Endothelial cell of umbilical vein (primary cell): ENCODE measurements at regions not wholly inside any gene's neighbourhood (a gene's known extent, or its start where the extent isn't known, plus 50 kb on each side); places are given as distances from the start of the nearest gene placed in this dataset.

ENCODE experiments used
- BruUV-seq: library from RNA; stranded (reverse); fragments of 400-500 nt; replicated peaks from 2 replicates; lab custom pipeline; 2021; lab: Mats Ljungman, UMichigan
- CTCF ChIA-PET: fragments of 300-600, 350-600 bp; sonication (Branson Sonifier 250); formaldehyde crosslinking; loops from one replicate; lab custom pipeline; 2021; ENCODE audit warnings: antibody characterized with exemption, inconsistent platforms; lab: Charles Lee
- POLR2A ChIA-PET: fragments of 300-600, 350-600 bp; sonication (Branson Sonifier 250); formaldehyde crosslinking; loops from one replicate; lab custom pipeline; 2021; ENCODE audit warnings: antibody characterized with exemption, inconsistent platforms; lab: Charles Lee
- DNase-seq: peaks from one replicate; pipeline ENCODE4 v3.0.0-alpha.2; 2011; ENCODE audit warnings: low read depth, low spot score
- FAIRE-seq: peaks from 2 replicates; lab custom pipeline; 2011; peaks lifted over from hg19 to GRCh38; lab: Jason Lieb, UNC
- H2AFZ ChIP-seq: 2 replicates; pipeline ENCODE4 v1.6.0; 2012; ENCODE audit warnings: low read depth, low read length, control low read depth, inconsistent platforms
- H3K27ac ChIP-seq: 2 replicates; pipeline ENCODE4 v1.5.1; 2011; ENCODE audit warnings: low read depth, mild to moderate bottlenecking, control low read depth, low read length, moderate library complexity; ENCODE audit not compliant: insufficient read depth
- H3K27me3 ChIP-seq, 2 experiments: 2 replicates each; pipeline versions ENCODE4 v1.6.0 to v1.6.1; 2011; ENCODE audit warnings: low read length in 2 of 2, mixed read lengths in 1 of 2; ENCODE audit not compliant: control insufficient read depth in 2 of 2, insufficient read depth in 2 of 2
- H3K36me3 ChIP-seq, 2 experiments: 2 replicates in 1 of 2; 3 replicates in 1 of 2; pipeline ENCODE4 v1.5.1; 2011; ENCODE audit warnings: low read length in 2 of 2, mild to moderate bottlenecking in 1 of 2, moderate library complexity in 1 of 2; ENCODE audit not compliant: control insufficient read depth in 2 of 2, insufficient read depth in 2 of 2; ENCODE audit errors: extremely low read depth in 1 of 2
- H3K4me1 ChIP-seq: 3 replicates; pipeline ENCODE4 v1.5.1; 2011; ENCODE audit warnings: mild to moderate bottlenecking, low read length; ENCODE audit not compliant: control insufficient read depth, insufficient read depth; ENCODE audit errors: extremely low read depth
- H3K4me2 ChIP-seq: 2 replicates; pipeline ENCODE4 v1.6.1; 2011; ENCODE audit warnings: low read length, control low read depth, mixed read lengths; ENCODE audit not compliant: insufficient read depth
- H3K4me3 ChIP-seq, 3 experiments: fragments of 200-600 bp in 1 of 3; sonication (generic), shearing (Covaris generic) in 1 of 3; replicated peaks in 1 of 3; 2 replicates each; pipeline ENCODE4 v1.5.1; 2011 to 2016; ENCODE audit warnings: control low read depth in 3 of 3, low read length in 3 of 3, mild to moderate bottlenecking in 2 of 3, inconsistent platforms in 1 of 3, low read depth in 1 of 3, moderate library complexity in 1 of 3; ENCODE audit not compliant: insufficient read depth in 1 of 3
- H3K79me2 ChIP-seq: 2 replicates; pipeline ENCODE4 v1.6.0; 2012; ENCODE audit warnings: low read length, inconsistent platforms; ENCODE audit not compliant: control insufficient read depth, insufficient read depth
- H3K9ac ChIP-seq: replicated peaks from 2 replicates; pipeline ENCODE3; 2011; ENCODE audit warnings: low read length, control low read depth; ENCODE audit not compliant: insufficient read depth; ENCODE audit errors: extremely low read depth
- H3K9me1 ChIP-seq: replicated peaks from 3 replicates; pipeline ENCODE4 v1.6.0; 2011; ENCODE audit warnings: mild to moderate bottlenecking, low read length; ENCODE audit not compliant: control insufficient read depth, insufficient read depth; ENCODE audit errors: extremely low read depth
- H3K9me3 ChIP-seq: replicated peaks from 2 replicates; pipeline ENCODE4 v1.5.1; 2012; ENCODE audit warnings: low read length, inconsistent platforms; ENCODE audit not compliant: control insufficient read depth, insufficient read depth
- H4K20me1 ChIP-seq: replicated peaks from 2 replicates; pipeline ENCODE3; 2011; ENCODE audit warnings: mild to moderate bottlenecking, low read length; ENCODE audit not compliant: control insufficient read depth, insufficient read depth; ENCODE audit errors: extremely low read depth
- EZH2 ChIP-seq: IDR thresholded peaks from 2 replicates; pipeline ENCODE4 v1.6.1; 2012; ENCODE audit warnings: borderline replicate concordance, low read depth, mild to moderate bottlenecking, moderate library complexity, low read length, inconsistent platforms; ENCODE audit not compliant: severe bottlenecking
- FOS ChIP-seq: IDR thresholded peaks from 2 replicates; pipeline ENCODE4 v1.6.1; 2011; ENCODE audit warnings: mild to moderate bottlenecking, low read length, moderate library complexity, borderline replicate concordance; ENCODE audit not compliant: insufficient read depth
- GATA2 ChIP-seq: IDR thresholded peaks from 2 replicates; pipeline ENCODE4 v1.7.0; 2011; ENCODE audit warnings: low read depth, mild to moderate bottlenecking, moderate library complexity, mixed read lengths, low read length; ENCODE audit not compliant: insufficient read length, insufficient read depth
- MYC ChIP-seq: IDR thresholded peaks from one replicate; pipeline ENCODE4 v1.6.1; 2011; ENCODE audit warnings: mild to moderate bottlenecking, low read depth, low read length
- POLR2A ChIP-seq: IDR thresholded peaks from 2 replicates; pipeline ENCODE4 v1.6.1; 2012; ENCODE audit warnings: low read depth, mild to moderate bottlenecking, control low read depth, low read length
- POLR2AphosphoS5 ChIP-seq: IDR thresholded peaks from 2 replicates; pipeline ENCODE4 v1.6.1; 2012; ENCODE audit warnings: low read depth, mild to moderate bottlenecking, control low read depth, low read length, moderate library complexity; ENCODE audit not compliant: insufficient read depth
- dilution Hi-C: fragments of 300-500 bp; cut with MboI; formaldehyde crosslinking; loops from one replicate; pipeline ENCODE4 v1.15.0; 2019; ENCODE audit warnings: low sequenced_read_pairs; ENCODE audit not compliant: extremely low pct_ligation_motif_present
- intact Hi-C: fragments of 100-400 bp; cut with micrococcal nuclease; formaldehyde crosslinking; loops from one replicate; pipeline ENCODE4 v1.10.0; 2022
- TF ChIP-seq, protein P1 (sequence below): IDR thresholded peaks from 2 replicates; pipeline ENCODE4 v1.6.1; 2011; ENCODE audit not compliant: insufficient read depth, insufficient read length
- TF ChIP-seq, protein P2 (sequence below), 2 donors: IDR thresholded peaks; 1 replicate in 1 of 2; 2 replicates in 1 of 2; pipeline ENCODE4 v1.5.1; 2011; ENCODE audit warnings: low read length in 2 of 2, mild to moderate bottlenecking in 2 of 2, moderate library complexity in 2 of 2, control low read depth in 1 of 2, inconsistent platforms in 1 of 2, low read depth in 1 of 2; ENCODE audit not compliant: insufficient read depth in 1 of 2; ENCODE audit errors: extremely low read depth in 1 of 2

DNA sequence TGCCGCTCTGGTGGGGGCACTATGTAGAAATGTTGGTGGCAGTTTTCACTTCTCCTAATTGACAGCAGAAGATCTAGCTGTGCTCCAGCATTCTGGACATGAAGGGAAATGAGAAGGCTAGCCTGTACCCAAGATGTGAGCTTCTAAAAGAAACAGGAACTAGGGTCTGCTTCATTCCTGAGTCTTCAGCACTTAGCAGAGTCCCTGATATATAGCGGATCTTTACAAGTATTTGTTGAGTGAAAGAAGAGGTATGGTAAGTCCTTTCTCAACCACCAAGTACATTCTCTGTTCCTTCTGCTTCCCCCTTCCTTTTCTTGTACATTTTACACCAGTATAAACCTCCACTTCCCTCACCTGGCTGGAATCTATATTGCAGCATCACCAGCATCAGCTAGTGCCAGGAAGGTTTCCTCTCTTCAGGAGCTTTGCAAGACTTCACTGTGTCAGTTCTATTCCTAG lies 408.3 kb upstream of the CADM1 start:
- peaks cover 5% of the 10 kb centered on the region for H3K9me3 ChIP-seq
- H2AFZ ChIP-seq, result no peak overlapping the region
- CTCF ChIA-PET, result no interaction called here
- intact Hi-C loops, result no loop called here
- dilution Hi-C loops, result no loop called here
- H4K20me1 ChIP-seq, result no peaks in the 10 kb centered on the region
- no peaks in the 10 kb centered on the region for H3K4me1 ChIP-seq
- no peaks in the 10 kb centered on the region for H3K9me1 ChIP-seq
- no peak for FAIRE-seq
- DNase-seq, result no peak
- no peak overlapping the region for H3K4me3 ChIP-seq
- H3K79me2 ChIP-seq, result no peaks in the 10 kb centered on the region
- H3K9ac ChIP-seq, result no peak overlapping the region
- no TSS peak for BruUV-seq
- no peak overlapping the region for H3K27ac ChIP-seq
- no peaks in the 10 kb centered on the region for H3K36me3 ChIP-seq
- H3K27me3 ChIP-seq, result no peaks in the 10 kb centered on the region
- POLR2A ChIA-PET, result no interaction called here
- TF ChIP-seq MYC, result no peak
- no peak for TF ChIP-seq POLR2AphosphoS5
- TF ChIP-seq, protein P1, sequence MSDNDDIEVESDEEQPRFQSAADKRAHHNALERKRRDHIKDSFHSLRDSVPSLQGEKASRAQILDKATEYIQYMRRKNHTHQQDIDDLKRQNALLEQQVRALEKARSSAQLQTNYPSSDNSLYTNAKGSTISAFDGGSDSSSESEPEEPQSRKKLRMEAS, result no peak
- no peak for TF ChIP-seq FOS
- no peak for TF ChIP-seq POLR2A
- TF ChIP-seq GATA2, result no peak
- TF ChIP-seq, protein P2, sequence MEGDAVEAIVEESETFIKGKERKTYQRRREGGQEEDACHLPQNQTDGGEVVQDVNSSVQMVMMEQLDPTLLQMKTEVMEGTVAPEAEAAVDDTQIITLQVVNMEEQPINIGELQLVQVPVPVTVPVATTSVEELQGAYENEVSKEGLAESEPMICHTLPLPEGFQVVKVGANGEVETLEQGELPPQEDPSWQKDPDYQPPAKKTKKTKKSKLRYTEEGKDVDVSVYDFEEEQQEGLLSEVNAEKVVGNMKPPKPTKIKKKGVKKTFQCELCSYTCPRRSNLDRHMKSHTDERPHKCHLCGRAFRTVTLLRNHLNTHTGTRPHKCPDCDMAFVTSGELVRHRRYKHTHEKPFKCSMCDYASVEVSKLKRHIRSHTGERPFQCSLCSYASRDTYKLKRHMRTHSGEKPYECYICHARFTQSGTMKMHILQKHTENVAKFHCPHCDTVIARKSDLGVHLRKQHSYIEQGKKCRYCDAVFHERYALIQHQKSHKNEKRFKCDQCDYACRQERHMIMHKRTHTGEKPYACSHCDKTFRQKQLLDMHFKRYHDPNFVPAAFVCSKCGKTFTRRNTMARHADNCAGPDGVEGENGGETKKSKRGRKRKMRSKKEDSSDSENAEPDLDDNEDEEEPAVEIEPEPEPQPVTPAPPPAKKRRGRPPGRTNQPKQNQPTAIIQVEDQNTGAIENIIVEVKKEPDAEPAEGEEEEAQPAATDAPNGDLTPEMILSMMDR (IDR thresholded peaks at IDR 0.05; ENCODE audit: extremely low read depth in 1 of 2, insufficient read depth in 1 of 2, low read depth in 1 of 2, low read length in 2 of 2), result no peak
- no peak for TF ChIP-seq EZH2
- H3K4me2 ChIP-seq, result no peak overlapping the region
